ENCODE measurements at regions not wholly inside any gene's neighbourhood (a gene's known extent, or its start where the extent isn't known, plus 50 kb on each side); places are given as distances from the start of the nearest gene placed in this dataset.

GRCh38 chr12:75712223-75712622, 200.8 kb upstream of the KRR1 start:
- no peak for TF ChIP-seq CREB1 (IDR thresholded peaks at IDR 0.05; ENCODE audit: low read depth)
- TF ChIP-seq EGR1 (IDR thresholded peaks at IDR 0.05): no peak
- TF ChIP-seq TCF12 (IDR thresholded peaks at IDR 0.05; ENCODE audit: low read depth): no peak
- peak; percentile 47; the same call in 1 of the 2 replicates for TF ChIP-seq EP300 (IDR thresholded peaks at IDR 0.05; ENCODE audit: borderline replicate concordance)
- TF ChIP-seq, protein P1, sequence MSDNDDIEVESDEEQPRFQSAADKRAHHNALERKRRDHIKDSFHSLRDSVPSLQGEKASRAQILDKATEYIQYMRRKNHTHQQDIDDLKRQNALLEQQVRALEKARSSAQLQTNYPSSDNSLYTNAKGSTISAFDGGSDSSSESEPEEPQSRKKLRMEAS (IDR thresholded peaks at IDR 0.05): no peak
- TF ChIP-seq NFIC (IDR thresholded peaks at IDR 0.05): peak; percentile 64
- TF ChIP-seq ZBTB7A (IDR thresholded peaks at IDR 0.05; ENCODE audit: low read depth): no peak
- no peak for TF ChIP-seq TAF1 (IDR thresholded peaks at IDR 0.05; ENCODE audit: low read depth)
- no peak for TF ChIP-seq USF1 (IDR thresholded peaks at IDR 0.05)
- no peak; the same call in 1 of the 2 replicates for TF ChIP-seq RAD21 (IDR thresholded peaks at IDR 0.05; ENCODE audit: low read depth)
- TF ChIP-seq YY1 (IDR thresholded peaks at IDR 0.05; ENCODE audit: low read depth): no peak
- no peak for TF ChIP-seq CEBPB (IDR thresholded peaks at IDR 0.05)
- no peak for TF ChIP-seq REST (IDR thresholded peaks at IDR 0.05; ENCODE audit: low read depth)
- TF ChIP-seq FOXM1 (IDR thresholded peaks at IDR 0.05; ENCODE audit: borderline replicate concordance, low read depth): 0 out of 2 replicates have a peak, but pooled peaks have one; percentile 35
- no peak for TF ChIP-seq TEAD4 (IDR thresholded peaks at IDR 0.05)

- TF ChIP-seq CREB1 (IDR thresholded peaks at IDR 0.05; ENCODE audit: low read depth) (no peak), YY1 (IDR thresholded peaks at IDR 0.05; ENCODE audit: low read depth) (no peak), TEAD4 (IDR thresholded peaks at IDR 0.05) (peak; percentile 39; the same call in 1 of the 2 replicates), TAF1 (IDR thresholded peaks at IDR 0.05; ENCODE audit: low read depth) (no peak)
These were observed 199.9 kb upstream of the KRR1 start for GRCh38 chr12:75711271-75711670.

- TF ChIP-seq TEAD4 (IDR thresholded peaks at IDR 0.05) (no peak), USF1 (IDR thresholded peaks at IDR 0.05) (no peak), RAD21 (IDR thresholded peaks at IDR 0.05; ENCODE audit: low read depth) (no peak), EP300 (IDR thresholded peaks at IDR 0.05; ENCODE audit: borderline replicate concordance) (no peak), NFIC (IDR thresholded peaks at IDR 0.05) (no peak), CEBPB (IDR thresholded peaks at IDR 0.05) (no peak), EGR1 (IDR thresholded peaks at IDR 0.05) (no peak), ZBTB7A (IDR thresholded peaks at IDR 0.05; ENCODE audit: low read depth) (no peak), FOXM1 (IDR thresholded peaks at IDR 0.05; ENCODE audit: borderline replicate concordance, low read depth) (no peak), TCF12 (IDR thresholded peaks at IDR 0.05; ENCODE audit: low read depth) (no peak), CREB1 (IDR thresholded peaks at IDR 0.05; ENCODE audit: low read depth) (no peak), TAF1 (IDR thresholded peaks at IDR 0.05; ENCODE audit: low read depth) (no peak), YY1 (IDR thresholded peaks at IDR 0.05; ENCODE audit: low read depth) (no peak), REST (IDR thresholded peaks at IDR 0.05; ENCODE audit: low read depth) (no peak)
- TF ChIP-seq, protein P1 (IDR thresholded peaks at IDR 0.05): no peak
These were observed 199.1 kb upstream of the KRR1 start for GRCh38 chr12:75710361-75711069.

DNA sequence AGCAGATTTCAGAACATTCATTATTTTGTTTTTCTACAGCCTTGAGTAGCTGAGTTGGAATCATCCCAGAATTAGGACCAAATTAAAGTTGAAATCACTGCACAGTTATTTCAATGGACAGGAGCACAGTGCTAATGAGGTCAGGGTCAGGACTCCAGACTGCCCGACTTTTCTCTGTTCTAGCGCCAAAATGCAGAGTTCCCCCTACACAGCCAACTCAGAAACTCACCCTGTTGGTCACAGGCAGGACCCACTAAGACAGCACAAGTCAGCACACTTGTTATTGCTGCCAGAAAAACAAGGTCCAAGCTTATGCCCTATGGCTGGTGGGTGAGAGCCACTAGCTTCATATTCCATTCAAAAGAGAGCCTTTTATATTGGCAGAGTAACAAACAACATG, 198.1 kb upstream of the KRR1 start:
- TF ChIP-seq NFIC (IDR thresholded peaks at IDR 0.05) (no peak), RAD21 (IDR thresholded peaks at IDR 0.05; ENCODE audit: low read depth) (no peak)

DNA sequence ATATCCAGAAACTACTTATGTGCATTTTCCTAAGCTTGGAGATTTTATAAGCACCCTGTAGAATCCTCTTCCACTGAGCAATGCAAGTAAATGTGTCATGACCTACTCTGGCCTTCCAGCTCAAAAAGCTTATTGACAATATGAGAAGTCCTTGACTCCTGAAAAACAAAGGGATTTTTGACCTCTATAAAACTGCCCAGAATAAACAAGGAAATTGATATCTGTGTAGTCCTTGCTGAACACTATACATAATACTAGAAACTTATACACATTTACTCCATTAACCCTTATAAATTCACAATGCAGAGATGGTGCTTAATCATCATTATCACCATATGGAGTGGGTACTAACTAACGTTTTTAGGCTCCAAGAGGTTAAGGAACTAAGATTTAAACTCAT, 197.4 kb upstream of the KRR1 start:
- TF ChIP-seq, protein P1 (IDR thresholded peaks at IDR 0.05): no peak
- TF ChIP-seq FOXM1 (IDR thresholded peaks at IDR 0.05; ENCODE audit: borderline replicate concordance, low read depth) (no peak), RAD21 (IDR thresholded peaks at IDR 0.05; ENCODE audit: low read depth) (no peak), EGR1 (IDR thresholded peaks at IDR 0.05) (no peak), YY1 (IDR thresholded peaks at IDR 0.05; ENCODE audit: low read depth) (no peak), USF1 (IDR thresholded peaks at IDR 0.05) (no peak), EP300 (IDR thresholded peaks at IDR 0.05; ENCODE audit: borderline replicate concordance) (no peak), ZBTB7A (IDR thresholded peaks at IDR 0.05; ENCODE audit: low read depth) (no peak), TCF12 (IDR thresholded peaks at IDR 0.05; ENCODE audit: low read depth) (no peak), CREB1 (IDR thresholded peaks at IDR 0.05; ENCODE audit: low read depth) (no peak), TEAD4 (IDR thresholded peaks at IDR 0.05) (no peak), TAF1 (IDR thresholded peaks at IDR 0.05; ENCODE audit: low read depth) (no peak), REST (IDR thresholded peaks at IDR 0.05; ENCODE audit: low read depth) (no peak), NFIC (IDR thresholded peaks at IDR 0.05) (no peak), CEBPB (IDR thresholded peaks at IDR 0.05) (no peak)

All from Ishikawa (cell line).